Hepatocyte (in vitro differentiated cells): ENCODE measurements at regions not wholly inside any gene's neighbourhood (a gene's known extent, or its start where the extent isn't known, plus 50 kb on each side); places are given as distances from the start of the nearest gene placed in this dataset.
"Not testable (repeated sequence)": the region's sequence is repeated elsewhere in the genome, so short reads cannot be mapped to it uniquely, and the experiment has no call there.

Source experiments
- DNase-seq: peaks from one replicate; pipeline ENCODE4 v3.0.0-alpha.2; 2016; ENCODE audit warnings: low spot score
- H2AFZ ChIP-seq: fragments of 200-600 bp; sonication (generic); 2 replicates; pipeline ENCODE4 v1.6.0; 2016; ENCODE audit warnings: antibody characterized with exemption, mild to moderate bottlenecking
- H3K27ac ChIP-seq: fragments of 200-600 bp; sonication (generic); 2 replicates; pipeline ENCODE4 v1.5.1; 2016; ENCODE audit warnings: mild to moderate bottlenecking
- H3K27me3 ChIP-seq: fragments of 200-600 bp; sonication (generic); 2 replicates; pipeline ENCODE4 v1.6.1; 2016
- H3K36me3 ChIP-seq: fragments of 200-600 bp; sonication (generic); replicated peaks from 2 replicates; pipeline ENCODE4 v1.5.1; 2016; ENCODE audit warnings: low read depth; ENCODE audit not compliant: insufficient read depth
- H3K4me1 ChIP-seq: fragments of 200-600 bp; sonication (generic); 2 replicates; pipeline ENCODE4 v1.5.1; 2016; ENCODE audit warnings: mild to moderate bottlenecking, moderate library complexity; ENCODE audit not compliant: insufficient read depth
- H3K4me2 ChIP-seq: fragments of 200-600 bp; sonication (generic); 2 replicates; pipeline ENCODE4 v1.6.0; 2016
- H3K4me3 ChIP-seq: fragments of 200-600 bp; sonication (generic); 2 replicates; pipeline ENCODE4 v1.5.1; 2016; ENCODE audit warnings: mild to moderate bottlenecking
- H3K79me2 ChIP-seq: fragments of 200-600 bp; sonication (generic); 2 replicates; pipeline ENCODE4 v1.6.0; 2017; ENCODE audit warnings: mild to moderate bottlenecking
- H3K9me2 ChIP-seq: fragments of 200-600 bp; sonication (generic); replicated peaks from 2 replicates; pipeline ENCODE4 v1.6.0; 2017; ENCODE audit warnings: mild to moderate bottlenecking; ENCODE audit not compliant: insufficient read depth
- H3K9me3 ChIP-seq: fragments of 200-600 bp; sonication (generic); 2 replicates; pipeline ENCODE4 v1.5.1; 2016; ENCODE audit warnings: low read depth, mild to moderate bottlenecking
- H4K20me1 ChIP-seq: fragments of 200-600 bp; sonication (generic); 2 replicates; pipeline ENCODE4 v1.6.0; 2016; ENCODE audit warnings: mild to moderate bottlenecking; ENCODE audit not compliant: insufficient read depth, poor library complexity, severe bottlenecking
- EZH2 ChIP-seq: fragments of 200-600 bp; sonication (generic); IDR thresholded peaks from 2 replicates; pipeline ENCODE4 v1.6.1; 2016; ENCODE audit warnings: antibody characterized with exemption, mild to moderate bottlenecking, borderline replicate concordance
- EZH2phosphoT487 ChIP-seq: fragments of 200-600 bp; sonication (generic); IDR thresholded peaks from one replicate; pipeline ENCODE4 v1.6.1; 2018; ENCODE audit warnings: antibody characterized with exemption, mild to moderate bottlenecking, low read depth, moderate library complexity; ENCODE audit not compliant: unreplicated experiment, severe bottlenecking
- WGBS: methylation state at CpG from one replicate; pipeline ENCODE4 v1.1.6; 2016; ENCODE audit warnings: low lambda C conversion rate; ENCODE audit errors: missing lambda C conversion rate; 5-methylcytosine and 5-hydroxymethylcytosine counted together
- TF ChIP-seq, protein P1 (sequence below): fragments of 200-600 bp; sonication (generic); IDR thresholded peaks from 2 replicates; pipeline ENCODE4 v1.5.1; 2016; ENCODE audit warnings: antibody characterized with exemption, mild to moderate bottlenecking; ENCODE audit not compliant: poor library complexity

DNA sequence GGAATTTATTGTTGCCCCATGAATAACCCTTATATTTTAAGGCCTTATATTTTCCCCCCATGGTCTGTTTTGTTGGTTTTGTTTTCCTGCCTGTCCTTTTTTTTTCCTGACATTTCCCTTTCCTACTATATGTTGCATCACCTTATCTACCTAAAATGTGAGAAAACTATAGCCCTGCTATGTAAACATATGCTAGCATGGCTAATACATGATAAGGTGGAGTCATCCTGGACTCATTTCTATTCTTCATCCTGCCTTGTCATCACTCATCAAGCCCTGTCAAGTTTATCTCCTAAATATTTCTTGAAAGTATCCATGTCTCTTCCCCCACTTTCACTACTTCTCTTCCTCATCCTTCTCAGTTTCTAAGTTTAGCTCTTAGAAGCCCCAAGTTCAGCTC, 2168.8 kb upstream of the RAG2 start:
- H3K27me3 ChIP-seq: no peaks in the 10 kb centered on the region
- no peak overlapping the region for H3K4me3 ChIP-seq
- H3K27ac ChIP-seq: no peak overlapping the region
- H2AFZ ChIP-seq: no peak overlapping the region
- no peak for DNase-seq
- no peaks in the 10 kb centered on the region for H3K9me3 ChIP-seq
- TF ChIP-seq EZH2 (no peak), EZH2phosphoT487 (no peak)
- TF ChIP-seq, protein P1, sequence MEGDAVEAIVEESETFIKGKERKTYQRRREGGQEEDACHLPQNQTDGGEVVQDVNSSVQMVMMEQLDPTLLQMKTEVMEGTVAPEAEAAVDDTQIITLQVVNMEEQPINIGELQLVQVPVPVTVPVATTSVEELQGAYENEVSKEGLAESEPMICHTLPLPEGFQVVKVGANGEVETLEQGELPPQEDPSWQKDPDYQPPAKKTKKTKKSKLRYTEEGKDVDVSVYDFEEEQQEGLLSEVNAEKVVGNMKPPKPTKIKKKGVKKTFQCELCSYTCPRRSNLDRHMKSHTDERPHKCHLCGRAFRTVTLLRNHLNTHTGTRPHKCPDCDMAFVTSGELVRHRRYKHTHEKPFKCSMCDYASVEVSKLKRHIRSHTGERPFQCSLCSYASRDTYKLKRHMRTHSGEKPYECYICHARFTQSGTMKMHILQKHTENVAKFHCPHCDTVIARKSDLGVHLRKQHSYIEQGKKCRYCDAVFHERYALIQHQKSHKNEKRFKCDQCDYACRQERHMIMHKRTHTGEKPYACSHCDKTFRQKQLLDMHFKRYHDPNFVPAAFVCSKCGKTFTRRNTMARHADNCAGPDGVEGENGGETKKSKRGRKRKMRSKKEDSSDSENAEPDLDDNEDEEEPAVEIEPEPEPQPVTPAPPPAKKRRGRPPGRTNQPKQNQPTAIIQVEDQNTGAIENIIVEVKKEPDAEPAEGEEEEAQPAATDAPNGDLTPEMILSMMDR: no peak
- H4K20me1 ChIP-seq: no peaks in the 10 kb centered on the region
- no peaks in the 10 kb centered on the region for H3K36me3 ChIP-seq
- no peaks in the 10 kb centered on the region for H3K9me2 ChIP-seq
- no peaks in the 10 kb centered on the region for H3K79me2 ChIP-seq
- no peak overlapping the region for H3K4me2 ChIP-seq
- H3K4me1 ChIP-seq: no peaks in the 10 kb centered on the region

DNA sequence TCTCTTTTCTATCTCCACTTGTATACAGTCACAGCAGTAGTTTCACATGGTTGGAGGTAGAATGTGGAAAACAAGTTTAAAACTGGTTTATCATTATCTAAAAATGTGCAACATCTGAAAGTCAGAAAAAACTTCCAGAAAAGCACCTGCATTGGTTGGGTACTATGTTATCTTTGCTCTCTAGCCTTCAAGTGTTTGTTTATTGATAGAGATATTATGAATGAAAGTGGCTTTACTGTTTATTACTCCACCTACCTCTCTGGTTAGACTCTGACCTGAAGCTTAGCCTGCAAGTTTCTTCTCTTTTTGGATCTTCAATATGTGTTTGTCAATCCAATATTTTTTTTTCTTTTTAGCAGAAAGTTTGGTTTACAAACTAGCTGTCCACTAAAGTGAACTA, 2161.4 kb upstream of the RAG2 start:
- Histone ChIP-seq H3K4me1 (no peaks in the 10 kb centered on the region), H3K27me3 (no peaks in the 10 kb centered on the region), H3K79me2 (no peaks in the 10 kb centered on the region), H3K4me3 (no peak overlapping the region), H3K9me2 (no peaks in the 10 kb centered on the region), H4K20me1 (no peaks in the 10 kb centered on the region), H3K27ac (no peak overlapping the region), H3K36me3 (no peaks in the 10 kb centered on the region), H2AFZ (no peak overlapping the region), H3K4me2 (no peak overlapping the region), H3K9me3 (no peaks in the 10 kb centered on the region)
- TF ChIP-seq, protein P1: no peak
- TF ChIP-seq EZH2phosphoT487 (no peak), EZH2 (no peak)
- DNase-seq: no peak

DNA sequence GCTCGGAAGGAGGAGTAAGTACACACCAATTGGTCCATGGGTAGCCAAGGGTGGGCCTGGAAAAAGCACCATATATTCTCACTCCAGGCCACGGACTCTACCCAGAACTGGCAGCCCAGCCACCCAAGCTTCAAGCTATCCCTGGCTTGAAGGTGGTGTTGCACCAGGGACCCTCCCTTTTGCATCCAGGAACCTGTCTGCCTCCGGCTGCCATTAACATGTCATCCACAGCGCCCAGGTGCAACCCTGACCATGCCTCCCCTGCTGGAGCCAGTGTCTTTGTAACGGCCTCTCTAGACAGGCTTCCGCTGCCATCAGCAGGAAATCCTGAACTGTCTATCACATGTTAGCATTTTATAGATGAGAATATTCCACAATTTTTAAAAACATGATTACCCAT, 2158.5 kb upstream of the RAG2 start:
- H3K4me2 ChIP-seq: no peak overlapping the region
- H3K4me1 ChIP-seq: no peaks in the 10 kb centered on the region
- no peaks in the 10 kb centered on the region for H3K9me3 ChIP-seq
- DNase-seq: no peak
- H3K27me3 ChIP-seq: no peaks in the 10 kb centered on the region
- no peak for TF ChIP-seq EZH2phosphoT487
- TF ChIP-seq, protein P1: no peak
- TF ChIP-seq EZH2: no peak
- H3K36me3 ChIP-seq: no peaks in the 10 kb centered on the region
- H3K27ac ChIP-seq: no peak overlapping the region
- H3K4me3 ChIP-seq: no peak overlapping the region
- WGBS: 94% methylated on average over 6 of the region's 6 CpGs
- H3K79me2 ChIP-seq: no peaks in the 10 kb centered on the region
- H4K20me1 ChIP-seq: no peaks in the 10 kb centered on the region
- no peak overlapping the region for H2AFZ ChIP-seq
- no peaks in the 10 kb centered on the region for H3K9me2 ChIP-seq

DNA sequence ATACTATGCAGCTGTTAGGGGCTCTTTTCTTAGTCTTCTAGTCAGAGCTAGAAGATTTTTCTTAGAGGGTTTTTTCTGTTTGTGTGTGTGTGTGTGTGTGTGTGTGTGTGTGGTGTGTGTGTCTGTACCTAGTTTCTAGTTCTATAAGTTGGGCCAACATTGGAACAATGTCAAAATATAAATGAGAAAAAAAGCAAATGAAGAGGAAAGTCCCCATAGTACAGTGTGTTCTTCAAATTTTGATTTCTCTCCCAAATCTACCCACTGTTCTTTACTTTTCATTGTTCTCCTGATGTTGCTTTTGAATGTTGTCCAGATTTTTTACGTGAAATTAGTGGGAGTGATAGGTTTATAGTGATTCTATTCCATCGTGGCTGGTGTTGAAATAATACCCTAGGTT, 2153.4 kb upstream of the RAG2 start:
- TF ChIP-seq EZH2 (no peak), EZH2phosphoT487 (no peak)
- TF ChIP-seq, protein P1: no peak
- H3K9me2 ChIP-seq: no peaks in the 10 kb centered on the region
- H3K4me1 ChIP-seq: no peaks in the 10 kb centered on the region
- no peak overlapping the region for H2AFZ ChIP-seq
- H3K79me2 ChIP-seq: no peaks in the 10 kb centered on the region
- no peak overlapping the region for H3K27ac ChIP-seq
- H3K27me3 ChIP-seq: no peaks in the 10 kb centered on the region
- DNase-seq: no peak
- no peaks in the 10 kb centered on the region for H3K36me3 ChIP-seq
- WGBS: 89% methylated on average over 2 of the region's 2 CpGs
- no peak overlapping the region for H3K4me3 ChIP-seq
- no peak overlapping the region for H3K4me2 ChIP-seq
- no peaks in the 10 kb centered on the region for H4K20me1 ChIP-seq
- H3K9me3 ChIP-seq: no peaks in the 10 kb centered on the region

DNA sequence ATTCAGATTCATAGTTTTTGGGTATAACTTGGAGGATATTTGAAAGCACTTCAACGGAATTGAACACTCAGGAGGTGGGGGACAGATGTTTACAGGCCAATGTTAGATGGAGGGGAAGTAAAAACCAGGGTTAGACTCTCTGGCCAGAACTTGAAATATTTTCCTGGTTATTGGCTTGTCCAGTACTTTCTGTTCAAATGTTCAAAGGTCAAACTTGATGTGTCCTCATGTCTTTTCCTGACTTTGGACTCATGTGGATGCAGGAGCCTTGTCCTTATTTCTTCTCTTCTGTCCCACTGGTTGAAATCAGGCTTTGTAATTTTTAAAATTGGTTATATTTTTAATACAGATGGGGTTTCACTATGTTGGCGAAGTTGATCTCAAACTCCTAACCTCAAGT, 2148.5 kb upstream of the RAG2 start:
- not testable (repeated sequence) for H3K4me1 ChIP-seq, H3K9me3 ChIP-seq, H3K27me3 ChIP-seq, DNase-seq, H3K79me2 ChIP-seq, H2AFZ ChIP-seq, H3K4me2 ChIP-seq, H3K4me3 ChIP-seq, H3K36me3 ChIP-seq, H3K27ac ChIP-seq, H4K20me1 ChIP-seq, H3K9me2 ChIP-seq
- WGBS: 92% methylated on average over 2 of the region's 2 CpGs
